HG03025 (cell line): ENCODE measurements at regions not wholly inside any gene's neighbourhood (a gene's known extent, or its start where the extent isn't known, plus 50 kb on each side); places are given as distances from the start of the nearest gene placed in this dataset.

Experiments
- ATAC-seq: cut with Tn5 transposase; IDR thresholded peaks from one replicate; pipeline ENCODE4 v1.9.1; 2021; ENCODE audit warnings: mild to moderate bottlenecking, moderate library complexity; ENCODE audit not compliant: unreplicated experiment, low FRiP score

DNA sequence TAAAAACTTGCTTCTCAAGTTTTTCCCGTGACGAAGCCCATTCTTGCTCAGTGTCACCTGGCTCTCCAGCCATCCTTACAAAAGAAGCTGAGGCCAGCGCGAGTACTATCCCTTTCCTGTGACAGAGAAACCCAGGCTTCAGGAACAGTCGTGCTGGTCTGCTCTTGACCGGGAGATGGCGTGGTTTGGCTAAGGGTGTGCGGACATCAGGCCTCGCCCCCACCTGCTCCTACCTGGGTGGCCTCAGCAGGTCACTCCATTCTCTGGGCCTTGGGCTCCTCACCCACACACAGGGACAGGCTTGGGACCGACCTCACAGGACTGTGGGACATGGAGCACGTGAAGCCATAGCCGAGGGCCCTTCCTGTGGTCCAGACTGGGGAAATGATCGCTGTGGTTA is 75.2 kb upstream of the CIBAR2 start:
- ATAC-seq: no peak

DNA sequence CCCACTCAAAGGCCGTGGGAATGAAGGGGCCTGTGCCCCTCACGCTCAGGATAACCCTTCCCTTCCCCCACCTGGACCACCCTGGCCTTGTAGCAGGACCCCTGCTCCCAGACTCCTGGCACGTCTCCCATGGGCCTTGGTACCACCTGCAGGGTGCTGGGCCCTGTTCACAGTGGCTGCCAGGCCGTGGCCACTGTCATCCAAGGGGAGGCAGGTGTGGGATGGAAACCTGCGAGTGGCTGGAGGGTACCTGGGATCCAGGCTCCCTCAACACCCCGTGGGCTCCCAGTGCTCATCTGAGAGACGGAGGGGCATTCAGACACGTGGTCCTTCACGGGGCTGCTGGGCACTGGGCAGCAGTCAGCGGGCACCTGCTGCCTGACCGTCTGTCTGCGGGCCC is 75.6 kb upstream of the CIBAR2 start:
- ATAC-seq: no peak

DNA sequence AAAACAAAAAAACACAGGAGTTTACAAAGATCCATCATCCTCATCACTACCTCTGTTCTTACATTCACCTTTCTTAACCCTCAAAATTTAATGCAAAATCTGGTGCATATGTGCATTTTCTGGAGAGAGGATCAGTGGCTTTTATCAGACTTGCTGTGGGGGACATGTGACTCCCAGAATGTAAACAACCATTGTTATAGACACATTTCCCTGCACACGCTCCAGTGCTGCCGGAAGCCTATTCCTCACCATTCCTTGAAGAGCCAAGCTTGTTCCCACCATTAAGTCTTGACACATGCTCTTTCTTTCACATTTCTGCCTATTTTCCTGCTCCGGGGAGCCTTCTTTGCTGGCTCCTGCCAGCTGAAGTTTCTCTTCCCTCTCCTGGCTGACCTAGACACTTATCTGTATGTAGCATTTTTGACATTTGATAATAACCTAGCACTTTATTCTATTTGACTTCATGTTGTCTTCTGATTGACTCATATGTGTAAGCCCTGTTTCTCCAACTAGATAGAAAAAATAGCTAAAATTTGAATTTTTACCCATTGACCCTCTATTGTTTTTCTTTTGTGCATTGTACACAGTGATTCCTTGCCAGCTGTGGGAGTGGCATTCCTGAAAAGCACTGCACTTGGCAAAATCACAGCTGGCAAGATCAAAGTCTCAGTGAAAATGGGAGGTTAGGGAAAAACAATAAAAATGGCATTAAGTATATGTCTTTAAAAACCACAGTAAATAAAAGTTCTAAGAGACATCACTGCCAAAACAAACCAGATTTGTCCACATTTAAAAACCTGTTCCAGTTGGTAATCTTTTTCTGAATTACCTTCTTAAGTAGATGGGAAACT is 76.8 kb upstream of the CIBAR2 start:
- ATAC-seq: no peak

DNA sequence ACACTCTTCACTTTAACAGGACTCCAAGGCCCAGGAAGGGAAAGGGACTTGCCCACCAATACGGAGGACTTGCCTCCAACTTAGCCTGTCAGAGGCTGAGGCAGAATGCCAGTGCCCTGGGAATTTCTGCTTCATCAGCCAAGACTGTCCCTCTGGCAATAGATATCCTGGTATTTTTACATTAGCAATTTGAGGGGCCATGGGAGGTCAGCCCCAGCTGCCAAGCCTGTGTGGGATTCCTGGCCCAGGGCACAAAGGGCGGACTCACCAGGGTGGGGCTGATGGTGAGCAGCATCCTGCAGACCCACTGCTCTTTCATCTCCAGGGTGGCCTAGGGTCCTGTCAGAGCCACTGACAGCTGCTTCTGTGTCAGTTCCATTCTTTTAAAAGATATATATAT is 78.3 kb upstream of the CIBAR2 start:
- ATAC-seq: no peak

DNA sequence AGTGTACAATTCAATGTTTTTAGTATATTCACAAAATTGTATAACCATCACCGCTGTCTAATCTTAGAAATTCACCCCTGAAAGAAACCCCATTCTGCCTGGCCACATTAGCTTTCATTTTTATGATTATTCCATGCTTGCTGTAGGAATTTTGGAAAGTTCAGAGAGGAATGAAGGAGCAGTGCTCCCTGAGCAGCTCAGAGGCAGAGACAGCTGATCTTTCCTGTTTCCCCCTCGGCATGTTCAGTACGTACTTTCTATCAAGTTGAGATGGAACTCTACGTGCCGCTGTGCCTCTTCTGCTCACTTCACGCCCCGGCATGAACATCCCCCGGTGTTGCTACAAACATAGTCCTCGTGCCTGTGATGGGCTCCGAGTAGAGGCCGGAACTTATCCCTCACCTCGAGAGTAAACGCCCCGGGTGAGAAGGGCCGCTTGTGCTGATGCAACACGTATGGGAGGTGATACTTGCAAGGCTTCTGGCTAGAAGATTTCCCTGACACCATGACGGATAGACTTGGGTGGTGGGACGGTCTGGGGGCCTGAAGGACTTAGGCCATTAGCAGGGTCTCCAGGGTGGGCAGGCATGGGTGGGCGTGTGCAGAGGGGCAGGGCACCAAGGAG is 79.2 kb upstream of the CIBAR2 start:
- ATAC-seq: no peak

DNA sequence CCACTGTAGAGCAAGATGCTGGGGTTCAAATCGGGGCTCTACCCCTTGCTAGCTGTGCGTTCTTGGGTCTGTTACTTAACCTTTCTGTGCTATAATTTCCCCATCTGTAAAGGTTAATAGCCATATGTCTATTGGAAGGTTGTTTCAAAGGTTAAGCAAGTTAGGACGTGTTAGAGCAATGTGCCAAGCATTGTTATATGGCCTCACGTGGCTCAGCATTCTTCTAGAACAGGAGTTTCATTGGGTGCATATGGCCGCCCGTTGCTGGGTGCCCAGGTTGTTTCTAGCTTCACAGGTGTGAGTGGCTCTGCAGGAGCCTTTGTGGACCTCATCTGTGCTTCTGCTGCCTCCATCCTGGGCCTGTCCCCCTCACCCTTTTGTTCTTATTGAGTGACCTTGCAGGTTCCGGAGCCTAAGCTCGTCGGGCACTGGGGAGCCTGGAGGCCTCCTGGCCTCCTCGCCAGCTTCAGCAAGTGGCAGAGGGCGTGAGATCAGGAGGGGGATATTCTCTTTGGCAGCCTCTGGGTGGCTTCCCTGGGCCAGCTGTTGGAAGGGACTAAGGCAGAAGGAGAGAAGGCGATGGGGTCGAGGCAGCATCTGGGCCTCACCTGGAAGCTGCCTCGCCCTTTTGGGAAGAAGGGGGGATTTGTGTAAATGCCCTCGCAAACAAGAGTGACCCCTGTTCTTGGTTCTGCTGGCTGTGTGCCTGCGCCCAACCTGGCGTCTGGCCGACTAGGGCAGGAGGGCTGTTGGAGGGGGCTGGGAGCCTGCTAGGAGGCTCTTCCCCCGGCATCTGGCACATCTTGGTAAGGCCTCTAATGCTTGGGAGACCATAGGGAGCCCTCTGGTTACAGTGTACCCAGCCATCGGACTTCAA is 80.2 kb upstream of the CIBAR2 start:
- no peak for ATAC-seq

DNA sequence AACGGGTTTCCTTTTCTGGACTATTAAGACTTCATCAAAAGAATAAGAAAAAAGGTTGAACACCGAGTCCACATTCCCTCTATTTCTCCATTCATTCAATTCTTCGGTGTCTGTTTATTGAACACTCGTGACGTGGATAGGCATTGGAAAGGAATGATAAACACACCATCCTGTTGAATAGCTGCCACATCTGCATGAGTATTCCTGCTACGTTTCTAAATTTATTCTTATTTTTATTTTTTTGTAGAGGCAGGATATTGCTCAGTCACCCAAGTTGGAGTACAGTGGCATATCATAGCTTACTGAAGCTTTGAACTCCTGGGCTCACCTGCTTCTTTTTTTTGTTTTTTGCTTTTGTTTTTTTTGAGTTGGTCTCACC is 80.8 kb upstream of the CIBAR2 start:
- ATAC-seq: no peak

DNA sequence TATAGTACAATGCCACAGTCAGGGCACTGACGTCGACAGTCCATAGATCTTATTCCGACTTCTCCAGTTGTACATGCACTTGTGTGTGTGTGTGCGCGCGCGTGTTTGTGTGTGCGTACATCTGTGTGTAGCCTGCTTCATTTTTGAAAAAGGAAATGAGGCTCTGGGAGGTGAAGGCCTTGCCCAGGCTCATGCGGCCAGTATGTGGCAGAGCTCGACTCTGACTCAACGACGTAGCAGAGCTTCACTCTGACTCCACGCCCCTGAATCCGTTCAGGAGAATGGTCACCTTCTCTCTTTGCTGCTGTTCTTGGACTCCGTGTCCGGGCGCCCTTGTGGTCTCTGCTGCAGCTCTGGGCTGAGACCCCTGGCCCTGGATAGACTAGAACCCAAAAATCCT is 81.6 kb upstream of the CIBAR2 start:
- ATAC-seq: no peak

DNA sequence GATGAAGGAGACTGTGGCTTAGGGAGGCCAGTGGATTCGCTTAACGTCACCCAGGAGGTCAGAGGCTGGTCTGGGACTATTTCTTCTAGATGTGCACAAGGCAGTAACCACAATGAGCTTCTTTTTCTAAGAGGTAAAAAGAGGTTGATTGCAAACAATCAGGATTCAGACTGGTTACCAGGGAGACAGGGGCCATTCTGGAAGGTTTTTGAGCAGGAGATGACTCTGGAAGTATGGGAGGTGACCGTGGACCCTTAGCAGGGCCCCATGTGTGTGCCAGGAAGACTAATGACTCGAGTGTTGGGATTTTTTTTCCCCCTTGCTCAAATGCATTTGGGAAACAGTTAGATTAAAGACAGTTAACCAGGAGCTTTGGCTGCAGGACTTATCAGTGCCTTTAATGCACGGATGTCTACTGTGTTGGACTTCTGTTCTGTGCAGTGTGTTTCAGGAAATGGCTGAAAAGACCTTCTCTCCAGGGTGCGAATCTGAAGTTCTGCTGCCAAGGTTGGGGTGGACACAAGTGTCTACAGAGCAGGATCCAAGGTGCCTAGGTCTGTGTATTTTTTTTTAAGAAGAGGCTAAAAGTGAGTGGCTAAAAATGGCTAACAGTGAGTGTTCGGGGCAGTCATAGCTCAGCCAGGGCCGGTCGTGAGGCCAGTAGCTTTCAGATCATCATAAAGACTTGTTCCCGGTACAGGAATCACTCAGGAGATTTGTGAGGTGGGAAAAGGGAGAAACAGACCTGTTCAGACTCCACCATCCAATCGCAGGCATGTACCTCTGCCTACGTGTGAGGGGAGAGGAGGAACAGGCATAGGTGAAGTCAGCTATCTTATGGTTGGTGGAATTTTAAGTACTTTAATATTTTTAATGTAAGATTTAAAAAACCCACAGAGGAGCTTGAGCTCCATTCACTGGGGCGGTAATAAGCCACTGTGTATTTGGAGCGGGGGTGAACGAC is 82.3 kb upstream of the CIBAR2 start:
- ATAC-seq: no peak

DNA sequence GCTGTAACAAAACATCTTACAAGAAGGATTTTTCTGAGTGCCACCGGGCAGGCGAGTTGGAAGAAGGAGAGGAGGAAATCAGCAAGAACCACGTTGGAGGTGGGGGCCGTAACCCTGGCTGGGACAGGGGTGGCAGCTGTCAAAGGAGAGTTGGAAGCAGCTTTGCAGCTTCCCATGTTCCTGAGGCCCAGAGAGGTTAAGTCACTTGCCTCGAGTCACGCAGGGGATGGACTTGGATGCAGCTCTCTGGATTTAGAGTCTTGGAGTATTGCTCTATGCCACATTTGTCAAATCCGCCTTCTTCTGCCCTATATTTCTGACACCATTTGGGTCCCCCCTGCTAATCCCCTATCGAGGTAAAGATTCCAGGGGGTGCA is 83.0 kb upstream of the CIBAR2 start:
- no peak for ATAC-seq

DNA sequence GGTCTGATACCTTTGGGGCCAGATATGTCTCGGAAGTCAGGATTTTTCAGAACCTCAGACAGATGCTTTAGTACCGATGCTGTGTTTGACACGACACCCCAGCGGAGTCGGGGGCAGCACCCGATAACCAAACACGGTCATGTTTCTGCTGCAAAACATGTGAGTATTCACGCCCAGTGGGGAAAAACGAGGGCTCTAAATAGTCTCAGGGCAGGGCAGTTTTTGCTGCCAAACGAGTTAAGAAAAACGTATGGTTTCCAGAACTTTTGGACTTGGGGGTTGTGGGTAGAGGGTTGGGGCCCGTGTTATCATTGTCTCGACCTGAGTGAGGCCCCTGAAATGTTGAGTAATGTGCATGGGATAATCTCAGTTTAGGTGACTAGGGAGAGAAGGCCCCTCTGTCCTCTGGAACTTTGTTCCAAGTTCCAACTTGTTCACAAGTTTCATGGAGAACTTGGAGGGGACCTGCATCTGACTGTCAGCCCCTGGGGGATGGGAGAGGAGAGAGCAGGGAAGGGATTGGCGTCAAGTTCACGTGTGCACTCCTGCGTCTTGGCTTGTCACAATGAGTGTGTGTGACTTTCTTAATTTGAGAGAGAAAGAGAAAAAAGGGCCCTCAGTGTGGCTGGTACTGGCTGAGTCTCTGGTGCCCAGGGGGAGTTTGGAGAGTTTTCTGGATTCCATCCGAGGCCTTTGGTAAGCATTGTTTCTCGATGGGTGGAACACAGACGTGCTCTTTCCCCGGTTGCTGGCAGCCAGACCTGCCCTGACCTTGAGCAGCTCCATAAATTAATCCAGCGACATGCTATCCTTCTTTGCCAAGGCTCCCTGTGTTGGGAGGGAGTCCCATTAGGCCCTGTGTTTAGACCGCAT is 83.9 kb upstream of the CIBAR2 start:
- ATAC-seq: no peak

DNA sequence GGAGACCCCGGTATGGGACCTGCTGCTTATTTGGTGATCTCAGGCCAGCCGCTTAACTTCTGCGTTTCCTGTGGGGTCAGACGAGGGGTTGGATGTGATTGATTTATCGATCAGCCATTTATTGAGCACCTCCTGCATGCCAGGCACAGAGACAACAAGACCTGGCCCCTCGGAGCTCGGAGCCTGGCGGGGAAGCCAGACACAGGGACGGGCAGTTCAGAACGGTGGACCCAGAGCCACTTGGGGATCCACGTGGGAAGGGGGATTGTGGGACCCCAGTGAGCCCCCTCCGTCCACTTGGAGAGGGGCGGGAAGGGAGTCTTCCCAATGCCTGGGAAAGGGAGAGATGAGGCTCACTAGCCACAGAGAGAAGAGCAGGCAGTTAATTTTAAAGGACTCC is 84.7 kb upstream of the CIBAR2 start:
- ATAC-seq: no peak

DNA sequence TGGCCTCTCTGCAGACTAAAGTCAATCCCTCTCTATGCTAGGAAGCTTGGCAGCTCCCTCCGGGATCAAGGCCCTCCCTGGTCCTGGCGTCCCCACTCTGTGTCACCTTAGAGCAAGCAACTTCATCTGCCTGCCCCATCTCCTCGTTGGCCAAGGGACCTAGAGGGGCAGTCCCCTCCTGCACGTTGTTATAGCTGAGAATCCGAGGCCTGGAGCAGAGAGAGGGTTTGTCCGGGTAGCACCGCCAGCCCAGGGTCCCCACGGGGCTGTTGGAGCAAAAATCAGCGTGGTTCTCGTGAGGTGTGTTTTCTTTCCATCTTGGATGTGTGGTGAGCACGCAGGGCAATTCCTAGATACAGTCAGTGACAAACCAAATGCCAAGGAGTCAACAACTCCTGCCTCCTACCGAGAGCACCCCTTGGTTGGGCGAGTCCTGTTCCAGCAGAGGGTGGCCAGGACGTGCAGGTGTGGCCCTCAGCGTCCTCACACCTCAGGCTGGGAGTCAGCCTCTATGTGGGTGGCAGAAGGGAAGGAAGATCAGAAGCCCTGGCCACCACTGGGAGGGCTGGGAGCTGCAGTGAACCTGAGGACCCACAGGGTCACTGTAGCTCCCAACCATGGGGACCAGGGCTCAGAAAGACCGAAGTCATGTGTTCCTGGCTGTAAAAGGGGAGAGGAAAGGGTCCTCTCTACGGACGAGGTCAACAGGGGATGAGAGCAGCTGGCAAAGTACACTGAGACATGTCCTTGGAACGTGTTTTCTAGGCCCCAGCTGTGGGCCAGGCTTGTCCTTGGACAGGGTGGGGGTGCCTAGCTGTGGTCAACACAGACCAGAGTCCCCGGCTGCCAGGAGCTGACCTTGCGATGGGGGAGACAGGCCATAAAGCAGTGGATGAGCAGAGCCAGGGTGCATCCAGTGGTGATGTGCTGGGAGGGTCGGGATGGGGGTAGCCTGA is 85.6 kb upstream of the CIBAR2 start:
- no peak for ATAC-seq

DNA sequence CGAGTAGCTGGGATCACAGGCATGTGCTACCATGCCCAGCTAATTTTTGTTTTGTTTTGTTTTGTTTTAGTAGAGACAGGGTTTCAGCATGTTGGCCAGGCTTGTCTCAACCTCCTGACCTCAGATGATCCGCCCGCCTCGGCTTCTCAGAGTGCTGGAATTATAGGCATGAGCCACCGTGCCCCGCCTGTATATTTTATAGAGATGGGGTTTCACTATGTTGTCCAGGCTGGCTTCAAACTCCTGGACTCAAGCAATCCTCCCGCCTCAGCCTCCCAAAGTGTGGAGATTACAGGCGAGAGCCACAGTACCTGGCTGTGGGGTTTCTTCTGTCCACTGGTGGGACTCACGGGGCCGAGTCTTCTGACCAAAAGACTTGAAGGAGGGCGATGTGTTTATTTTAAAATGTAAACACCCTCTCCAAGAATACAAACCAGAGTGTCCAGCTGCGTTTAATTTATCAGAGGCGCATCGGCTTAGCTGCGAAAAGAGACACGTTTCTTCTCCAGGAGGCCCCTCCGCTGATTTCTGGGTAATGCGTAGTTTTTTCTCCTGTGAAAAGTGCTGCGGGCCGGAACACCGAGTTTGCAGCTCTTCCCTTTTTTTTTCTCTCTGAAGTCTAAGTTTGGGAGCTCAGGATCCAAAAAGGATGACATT is 86.9 kb upstream of the CIBAR2 start:
- no peak for ATAC-seq

DNA sequence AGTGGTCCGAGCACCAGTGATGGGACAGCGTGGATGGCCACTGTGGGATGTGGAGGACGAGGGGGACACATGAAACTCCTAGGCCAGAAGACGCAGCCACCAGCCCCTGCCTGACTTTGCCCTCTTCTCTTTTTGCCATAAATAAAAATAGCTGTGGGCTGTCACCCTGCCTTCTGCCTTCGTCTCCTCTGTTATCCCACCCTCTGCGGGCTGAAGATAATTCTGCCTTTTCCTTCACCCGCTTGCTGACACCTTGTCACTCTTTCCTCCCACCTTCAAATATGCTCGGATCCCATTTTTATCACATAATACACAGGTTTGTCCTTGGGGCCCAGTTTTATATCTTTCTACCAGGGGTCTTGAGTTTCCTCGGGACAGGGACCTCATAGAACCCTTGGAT is 87.6 kb upstream of the CIBAR2 start:
- ATAC-seq: no peak

DNA sequence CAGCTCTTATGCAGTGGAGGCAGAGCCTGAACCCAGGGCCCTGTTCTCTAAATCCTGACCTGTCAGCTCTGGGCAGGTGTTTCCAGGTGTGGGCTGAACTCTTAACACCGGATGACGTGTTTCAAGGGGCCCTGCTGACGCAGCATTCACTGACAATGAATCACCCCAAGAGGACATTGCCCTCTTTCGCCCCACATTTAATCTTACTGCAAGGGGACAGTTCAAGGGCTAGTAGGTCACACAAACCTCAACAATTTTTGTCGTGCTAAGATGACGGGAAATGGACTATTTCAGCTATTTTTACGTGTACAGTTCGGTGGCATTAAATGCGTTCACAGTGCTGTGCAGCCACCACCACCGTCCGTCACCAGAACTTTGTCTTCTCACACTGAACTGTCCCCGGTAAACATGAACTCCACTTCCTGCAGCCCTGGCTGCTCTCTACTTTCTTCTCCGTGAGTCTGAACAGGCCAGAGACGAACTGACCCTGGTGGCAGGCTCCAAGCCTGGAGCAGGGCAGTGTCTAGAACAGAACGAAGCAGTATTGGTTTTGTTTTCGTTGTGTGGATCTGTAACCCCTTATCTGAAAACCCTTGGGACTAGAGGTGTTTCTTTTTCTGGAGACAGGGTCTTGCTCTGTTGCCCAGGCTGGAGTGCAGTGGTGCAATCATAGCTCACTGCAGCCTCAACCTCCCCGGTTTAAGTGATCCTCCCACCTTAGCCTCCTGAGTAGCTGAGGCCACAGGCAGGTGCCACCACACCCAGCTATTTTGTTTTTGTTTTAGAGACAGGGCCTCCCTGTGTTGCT is 88.4 kb upstream of the CIBAR2 start:
- no peak for ATAC-seq

DNA sequence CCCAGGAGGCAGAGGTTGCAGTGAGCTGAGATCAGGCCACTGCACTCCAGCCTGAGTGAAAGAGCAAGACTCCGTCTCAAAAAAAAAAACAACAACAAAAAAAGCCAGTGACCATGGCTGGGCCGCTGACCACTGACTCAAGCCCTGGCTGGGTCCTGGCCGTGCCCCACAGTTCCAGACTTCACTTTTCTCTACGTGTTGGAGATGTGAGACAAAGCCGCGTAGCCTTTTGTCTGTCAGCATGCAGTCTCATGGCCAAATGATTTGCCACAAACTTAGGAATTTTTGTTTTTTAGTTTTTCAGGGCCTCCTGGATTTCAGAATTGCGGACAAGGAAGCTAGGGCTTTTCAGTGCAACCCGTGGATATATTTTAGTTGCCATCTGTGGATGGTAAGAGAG is 89.3 kb upstream of the CIBAR2 start:
- no peak for ATAC-seq
